GM12891 (cell line): ENCODE measurements at regions not wholly inside any gene's neighbourhood (a gene's known extent, or its start where the extent isn't known, plus 50 kb on each side); places are given as distances from the start of the nearest gene placed in this dataset.

Source experiments
- DNase-seq: peaks from one replicate; pipeline ENCODE4 v3.0.0; 2011; ENCODE audit warnings: low spot score; ENCODE audit not compliant: insufficient read length
- FAIRE-seq: peaks from 2 replicates; lab custom pipeline; 2011; peaks lifted over from hg19 to GRCh38; lab: Jason Lieb, UNC
- PAX5 ChIP-seq: IDR thresholded peaks from 2 replicates; pipeline ENCODE4 v1.6.1; 2011; ENCODE audit warnings: low read length, moderate library complexity, mild to moderate bottlenecking; ENCODE audit not compliant: insufficient read depth, severe bottlenecking
- POLR2A ChIP-seq: IDR thresholded peaks from 2 replicates; pipeline ENCODE4 v1.6.1; 2011; ENCODE audit warnings: low read depth, low read length, control low read depth
- POLR2AphosphoS5 ChIP-seq: IDR thresholded peaks from 2 replicates; pipeline ENCODE4 v1.6.1; 2011; ENCODE audit warnings: low read depth, low read length, control low read depth
- POU2F2 ChIP-seq: IDR thresholded peaks from 2 replicates; pipeline ENCODE4 v1.6.1; 2011; ENCODE audit warnings: low read depth, mild to moderate bottlenecking, control low read depth, low read length, moderate library complexity
- SPI1 ChIP-seq: IDR thresholded peaks from 2 replicates; pipeline ENCODE4 v1.6.1; 2011; ENCODE audit warnings: low read depth, low read length, control low read depth
- TAF1 ChIP-seq: IDR thresholded peaks from 2 replicates; pipeline ENCODE4 v1.6.1; 2011; ENCODE audit warnings: low read depth, low read length, control low read depth

GRCh38 chr1:5455056-5455455, 537.2 kb downstream of the NPHP4 start:
- no peak for DNase-seq
- TF ChIP-seq POLR2A (no peak), SPI1 (no peak), POU2F2 (no peak), PAX5 (no peak), POLR2AphosphoS5 (no peak), TAF1 (no peak)
- no peak for FAIRE-seq

- FAIRE-seq = no peak
- DNase-seq = no peak
- TF ChIP-seq PAX5 (no peak), POU2F2 (no peak), POLR2A (no peak), SPI1 (no peak), POLR2AphosphoS5 (no peak), TAF1 (no peak)
Measured at GRCh38 chr1:5453347-5453746, 538.9 kb downstream of the NPHP4 start.

- DNase-seq (no peak), FAIRE-seq (no peak)
- TF ChIP-seq PAX5 = no peak
- TF ChIP-seq SPI1 = no peak
- no peak for TF ChIP-seq TAF1
- no peak for TF ChIP-seq POLR2A
- TF ChIP-seq POU2F2 = no peak
- no peak for TF ChIP-seq POLR2AphosphoS5
Measured at GRCh38 chr1:5451671-5452070, 540.6 kb downstream of the NPHP4 start.

- FAIRE-seq = no peak
- no peak for TF ChIP-seq POLR2A
- TF ChIP-seq POLR2AphosphoS5 = no peak
- no peak for TF ChIP-seq TAF1
- TF ChIP-seq SPI1 = no peak
- no peak for DNase-seq
Measured at GRCh38 chr1:5448486-5448885, 543.7 kb downstream of the NPHP4 start.

GRCh38 chr1:5447503-5447960, 544.7 kb downstream of the NPHP4 start:
- no peak for DNase-seq
- no peak for FAIRE-seq
- TF ChIP-seq PAX5 (no peak), POU2F2 (no peak), TAF1 (no peak), POLR2A (no peak), SPI1 (no peak), POLR2AphosphoS5 (no peak)

GRCh38 chr1:5444396-5444795, 547.8 kb downstream of the NPHP4 start:
- no peak for DNase-seq
- FAIRE-seq = no peak
- no peak for TF ChIP-seq PAX5
- TF ChIP-seq POLR2A = no peak
- no peak for TF ChIP-seq SPI1
- no peak for TF ChIP-seq TAF1
- no peak for TF ChIP-seq POU2F2
- no peak for TF ChIP-seq POLR2AphosphoS5

GRCh38 chr1:5436808-5437207, 555.4 kb downstream of the NPHP4 start:
- no peak for DNase-seq
- FAIRE-seq = no peak
- TF ChIP-seq POLR2AphosphoS5 (no peak), PAX5 (no peak), POU2F2 (no peak), SPI1 (no peak), TAF1 (no peak), POLR2A (no peak)

- no peak for DNase-seq
- TF ChIP-seq POLR2A (no peak), SPI1 (no peak), TAF1 (no peak), PAX5 (no peak), POLR2AphosphoS5 (no peak), POU2F2 (no peak)
- no peak for FAIRE-seq
Measured at GRCh38 chr1:5435414-5435813, 556.8 kb downstream of the NPHP4 start.

- DNase-seq (no peak), FAIRE-seq (no peak)
- no peak for TF ChIP-seq TAF1
- TF ChIP-seq POU2F2 = no peak
- TF ChIP-seq POLR2AphosphoS5 = no peak
- no peak for TF ChIP-seq SPI1
- TF ChIP-seq POLR2A = no peak
- TF ChIP-seq PAX5 = no peak
Measured at GRCh38 chr1:5432436-5432835, 559.8 kb downstream of the NPHP4 start.

GRCh38 chr1:5430911-5431697, 561.1 kb downstream of the NPHP4 start:
- TF ChIP-seq POLR2AphosphoS5 (no peak), TAF1 (no peak), SPI1 (no peak), POU2F2 (no peak), PAX5 (no peak), POLR2A (no peak)
- FAIRE-seq (no peak), DNase-seq (no peak)
